ENCODE measurements at regions not wholly inside any gene's neighbourhood (a gene's known extent, or its start where the extent isn't known, plus 50 kb on each side); places are given as distances from the start of the nearest gene placed in this dataset.
"Not testable (repeated sequence)": the region's sequence is repeated elsewhere in the genome, so short reads cannot be mapped to it uniquely, and the experiment has no call there.

DNA sequence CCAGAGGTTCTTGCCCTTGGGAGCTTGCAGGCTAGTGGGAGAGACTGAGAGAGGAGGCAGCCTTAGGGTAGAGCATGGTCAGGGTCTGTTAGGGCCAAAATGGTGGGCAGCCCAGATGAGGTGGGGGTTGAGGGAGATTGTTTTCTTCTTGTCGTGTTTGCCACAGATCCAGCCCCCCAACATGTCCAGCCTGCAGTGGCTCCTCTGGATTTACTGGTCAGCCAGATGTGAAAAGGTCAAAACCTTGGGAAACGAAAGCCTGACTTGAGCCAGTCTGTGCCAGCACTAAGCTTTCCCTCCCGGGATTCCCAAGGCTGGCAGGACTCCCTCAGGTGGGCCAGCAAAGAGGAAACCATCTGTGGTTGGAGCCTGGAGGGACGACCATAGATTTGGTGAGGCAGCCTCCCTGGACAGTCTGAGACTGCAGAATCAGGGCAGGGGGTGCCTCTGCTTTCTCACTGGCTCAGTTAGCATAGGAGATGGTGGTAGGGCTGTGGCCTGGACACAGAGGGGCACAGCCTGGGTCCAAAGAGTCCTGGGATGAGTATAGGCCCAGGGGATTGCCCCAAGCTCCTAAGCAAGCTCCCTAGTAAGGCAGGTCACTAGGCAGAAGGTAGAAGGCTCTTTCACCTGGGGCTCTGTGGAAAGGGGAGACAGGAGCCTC is 51.2 kb upstream of the PRR23C start:
- no peak for DNase-seq

DNA sequence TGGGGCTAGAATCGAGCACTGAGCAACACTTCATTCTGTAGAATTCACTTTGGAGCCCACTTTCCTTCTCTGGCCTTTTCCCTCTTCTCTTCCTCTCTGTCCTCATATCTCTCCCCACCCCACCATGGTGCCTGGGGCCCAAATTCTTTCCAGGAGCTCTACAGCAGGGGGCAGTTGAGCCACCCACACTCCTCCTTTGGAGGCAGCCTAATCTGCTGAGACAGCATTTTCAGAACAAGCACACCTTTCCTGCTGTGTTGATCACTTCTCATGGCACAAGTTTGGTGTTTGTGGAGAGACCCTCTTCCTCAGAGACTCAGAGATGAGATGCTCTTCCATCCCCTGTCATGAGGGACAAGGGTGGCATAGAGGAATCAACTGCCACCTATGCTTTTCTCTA is 52.0 kb upstream of the PRR23C start:
- DNase-seq: no peak

DNA sequence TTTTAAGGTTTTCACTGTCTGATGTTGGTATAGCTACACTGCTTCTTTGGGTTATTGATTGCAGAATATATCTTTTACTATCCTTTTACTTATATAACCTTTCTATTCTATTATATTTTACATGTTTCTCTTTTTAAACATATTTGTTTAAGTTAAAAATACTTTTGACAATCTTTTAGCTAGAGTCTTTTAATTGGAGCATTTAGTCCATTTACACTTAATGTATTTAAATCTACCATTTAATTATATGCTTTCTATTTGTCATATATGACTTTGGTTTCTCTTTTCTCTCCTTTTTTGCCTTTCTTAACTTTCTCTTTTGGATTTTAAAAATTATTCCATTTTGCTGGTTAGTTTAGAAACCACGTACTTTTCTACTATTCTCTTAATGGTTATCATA is 53.7 kb upstream of the PRR23C start:
- DNase-seq: no peak

DNA sequence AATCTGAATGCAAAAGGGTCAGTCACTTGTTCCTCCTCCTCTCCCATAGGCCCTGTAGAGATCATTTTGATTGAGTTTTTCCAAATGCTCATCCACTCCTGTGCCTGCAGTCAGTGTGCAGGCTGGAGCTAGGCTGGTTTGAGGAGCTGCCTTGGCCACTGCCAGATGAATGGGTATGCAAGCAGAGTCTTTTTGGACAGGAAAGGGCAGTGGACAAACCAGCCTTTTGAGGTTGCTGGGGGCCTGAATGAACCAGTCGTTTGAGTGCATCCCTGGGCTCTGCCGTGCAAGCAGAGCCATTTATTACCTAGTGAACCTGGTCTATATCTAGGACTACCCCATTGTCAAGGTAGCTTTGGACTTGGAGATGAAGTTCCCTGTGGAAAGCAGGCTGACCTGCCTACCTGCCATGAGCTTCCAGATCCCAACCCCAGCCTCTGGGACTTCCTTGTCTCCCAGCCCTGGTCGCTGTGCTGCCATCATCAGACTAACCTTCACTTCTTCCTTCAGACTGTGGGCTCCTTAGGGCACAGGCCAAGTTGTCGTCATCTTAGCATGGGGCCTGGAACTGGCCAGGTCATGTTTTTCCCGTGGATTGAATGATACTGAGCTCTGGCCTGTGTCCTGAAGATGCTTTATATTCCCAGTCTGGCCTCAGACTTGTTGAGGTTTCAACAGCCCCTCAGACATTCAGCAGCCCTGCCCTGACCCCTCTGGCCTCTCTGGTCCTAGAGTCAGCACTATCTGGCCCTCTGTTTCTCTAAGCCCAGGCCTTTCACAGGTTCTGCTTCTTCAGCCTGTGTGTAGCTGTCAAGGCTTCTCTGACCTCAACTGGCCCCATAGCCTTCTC is 55.5 kb upstream of the PRR23C start:
- no peak for DNase-seq

DNA sequence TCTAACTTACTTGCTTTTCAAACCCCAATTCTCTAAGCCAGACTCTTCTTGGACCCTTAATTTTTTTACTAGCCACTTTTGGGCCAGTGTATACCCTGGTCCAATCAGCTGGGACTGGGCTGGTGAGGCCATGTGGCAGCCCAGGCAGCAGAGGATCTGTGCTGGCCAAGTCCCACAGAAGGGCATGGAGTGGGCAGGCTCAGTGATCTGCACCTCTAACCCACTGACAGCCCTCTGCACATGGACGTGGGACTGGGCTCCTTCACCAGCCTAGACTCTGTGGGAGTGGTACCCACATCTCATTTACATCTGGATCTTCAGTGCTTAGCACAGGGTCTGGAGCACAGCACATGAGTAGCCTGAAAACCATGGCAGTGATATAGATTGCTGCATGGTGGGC is 56.1 kb upstream of the PRR23C start:
- DNase-seq: no peak

DNA sequence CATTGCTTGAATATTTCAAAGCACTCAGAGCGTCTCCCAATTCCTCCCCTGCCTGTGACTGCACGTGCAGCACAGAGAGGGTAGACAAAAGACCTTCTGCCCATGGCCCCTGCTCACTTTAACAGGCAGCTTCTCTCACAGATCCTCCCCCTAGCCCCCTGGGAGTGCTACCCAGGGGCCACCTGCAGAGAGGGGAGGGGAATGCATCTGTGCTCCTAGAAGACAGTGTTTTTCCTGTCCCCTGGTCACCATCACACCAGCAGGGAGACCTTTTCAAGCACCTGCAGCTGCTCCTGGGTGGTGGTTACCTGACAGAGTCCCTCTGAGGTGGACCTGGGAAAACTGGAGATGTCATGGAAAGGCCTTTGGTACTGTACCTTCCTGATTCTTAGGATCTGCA is 56.7 kb upstream of the PRR23C start:
- DNase-seq: no peak

DNA sequence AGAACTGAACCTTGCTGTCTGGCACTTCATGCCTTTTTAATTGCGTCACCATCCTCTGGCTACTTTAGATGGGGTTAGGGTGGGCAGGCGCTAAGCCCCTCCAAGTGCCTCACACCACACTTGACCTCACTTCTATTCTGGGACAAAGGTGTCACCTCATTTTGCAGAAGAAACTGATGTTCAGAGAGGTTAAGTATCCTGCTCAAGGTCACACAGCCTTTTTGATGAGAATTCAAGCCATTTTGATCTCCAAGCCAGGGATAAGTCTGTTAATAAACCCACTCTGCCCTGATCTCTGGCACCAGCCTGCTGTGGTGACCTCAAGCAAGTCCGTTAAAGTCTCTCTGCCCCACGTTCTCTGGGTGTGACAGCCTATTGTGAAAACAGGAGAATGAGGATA is 58.8 kb upstream of the PRR23C start:
- DNase-seq: no peak

DNA sequence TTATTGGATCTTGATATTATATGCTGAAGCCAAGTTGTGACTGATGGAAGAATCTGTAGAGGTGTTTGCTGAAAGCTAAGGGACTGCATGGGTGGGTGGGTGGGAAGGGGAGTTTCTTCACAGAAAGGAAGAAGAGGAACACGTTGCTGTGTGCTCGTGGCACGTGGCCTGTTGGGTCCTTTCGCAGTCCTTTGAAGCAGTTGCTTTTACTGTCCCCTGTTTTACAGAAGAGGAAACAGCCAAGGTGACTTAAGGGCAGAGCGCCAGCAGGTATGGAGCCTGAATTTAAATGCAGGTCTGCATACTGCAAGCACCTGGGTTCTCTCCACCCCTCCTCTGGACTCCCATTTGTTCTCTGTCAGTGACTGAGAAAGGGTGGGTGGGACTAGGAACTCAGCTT is 59.4 kb upstream of the PRR23C start:
- DNase-seq: no peak

DNA sequence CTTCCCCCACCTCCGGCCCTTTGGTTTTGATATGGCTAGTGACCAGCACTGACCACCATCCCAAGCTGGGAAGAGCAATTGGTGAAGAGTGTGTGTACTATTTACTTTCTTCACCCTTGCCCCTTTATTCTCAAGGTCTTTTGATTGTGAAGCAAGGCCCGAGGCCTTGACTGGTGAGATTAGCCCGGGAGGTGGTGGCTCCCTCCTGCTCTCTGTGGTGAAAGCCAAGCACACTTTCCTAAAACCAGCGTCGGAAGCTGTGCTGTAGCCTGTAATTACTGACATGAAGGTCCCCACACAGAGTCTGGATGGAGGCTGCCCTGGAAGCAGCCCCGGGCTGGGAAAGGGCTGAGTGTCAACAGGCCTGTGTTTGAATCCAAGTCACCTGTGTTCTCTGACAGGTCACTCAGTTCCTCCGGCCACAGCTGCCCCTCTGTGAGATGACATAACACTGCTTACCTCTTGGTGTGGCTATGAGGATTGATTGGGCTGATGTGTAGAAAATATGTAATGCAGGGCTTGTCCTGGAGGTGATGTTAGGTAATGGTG is 60.5 kb upstream of the PRR23C start:
- DNase-seq: no peak

DNA sequence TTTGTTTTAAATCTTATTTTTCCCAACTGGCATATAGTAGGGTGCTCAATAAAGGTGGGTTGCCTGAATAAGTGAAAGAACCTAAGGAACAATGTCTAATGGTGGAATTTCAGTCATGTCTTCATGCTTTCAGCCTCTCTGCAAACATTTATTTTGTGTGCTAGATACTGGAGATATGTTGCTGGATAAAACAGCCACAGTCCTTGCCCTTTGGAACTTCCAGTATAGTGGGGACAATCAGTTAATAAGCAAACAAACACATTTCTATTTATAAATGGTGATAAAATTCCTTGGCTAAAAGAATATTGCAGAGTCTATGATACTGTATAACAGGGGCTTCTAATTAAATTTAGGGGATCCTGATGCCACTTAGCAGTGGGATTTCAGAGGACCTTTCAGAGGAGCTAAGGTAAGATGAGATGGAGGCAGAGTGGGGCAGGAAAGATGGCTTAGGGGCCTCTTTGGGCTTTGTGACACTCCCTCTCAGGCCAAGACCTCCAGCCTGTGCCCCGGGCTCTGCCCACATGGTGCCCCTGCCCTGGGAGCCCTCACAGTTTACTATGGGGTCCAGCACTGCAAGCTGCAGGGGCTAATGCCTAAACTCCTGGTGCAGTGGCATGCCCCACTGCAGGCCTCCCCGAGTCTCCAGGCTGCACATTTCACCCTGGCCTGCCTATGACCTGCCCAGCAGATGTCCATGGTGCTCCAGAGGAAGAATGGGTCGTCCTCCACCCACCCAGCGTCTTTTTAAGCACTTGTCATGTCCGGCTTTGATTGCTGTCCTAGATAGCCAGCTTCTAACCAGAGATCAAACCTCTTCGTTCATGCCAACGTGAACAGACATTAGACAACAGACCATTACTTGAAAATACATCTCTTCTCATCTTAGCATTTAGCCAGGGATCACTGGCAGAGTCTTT is 61.6 kb upstream of the PRR23C start:
- DNase-seq: no peak

DNA sequence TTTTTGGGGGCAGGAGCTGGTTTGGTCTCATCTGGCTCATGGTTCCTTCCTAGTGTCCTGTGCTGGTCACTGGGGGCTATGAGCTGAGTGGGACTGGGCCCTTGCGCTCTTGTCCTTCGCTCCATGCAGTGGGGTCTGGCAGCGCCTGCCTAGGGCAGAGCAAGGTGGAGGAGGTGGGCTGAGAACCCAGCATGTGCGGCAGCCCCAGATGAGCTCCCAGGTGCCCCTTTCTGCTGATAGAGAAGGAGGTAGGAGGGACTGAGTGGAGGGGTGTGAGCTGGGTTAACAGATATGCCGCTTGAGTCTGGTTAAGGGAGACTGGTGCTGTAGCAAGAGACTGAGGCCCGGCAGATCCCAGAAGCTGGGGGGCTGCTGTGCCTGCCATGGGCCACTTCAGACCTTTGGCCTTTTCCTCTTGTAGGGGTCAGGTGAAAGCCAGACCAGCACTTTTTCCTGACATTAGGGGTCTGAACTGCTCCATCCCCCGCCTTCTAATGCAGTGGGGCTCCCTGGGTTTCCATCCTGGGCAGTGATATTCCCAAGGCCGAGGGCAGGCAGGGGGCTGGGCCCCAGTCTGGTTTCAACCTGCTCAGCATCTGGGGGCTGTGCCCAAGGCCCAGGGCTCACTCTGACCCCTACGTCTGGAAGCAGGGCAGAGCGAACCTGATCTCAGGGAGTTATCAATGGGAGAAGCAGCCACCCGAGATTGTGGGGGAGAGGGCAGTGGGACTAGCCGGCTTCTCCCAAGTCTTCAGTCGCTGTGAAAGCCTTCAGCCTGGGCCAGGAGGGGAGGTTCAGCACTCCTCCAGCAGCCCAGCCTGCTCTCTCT is 62.9 kb upstream of the PRR23C start:
- no peak for DNase-seq

DNA sequence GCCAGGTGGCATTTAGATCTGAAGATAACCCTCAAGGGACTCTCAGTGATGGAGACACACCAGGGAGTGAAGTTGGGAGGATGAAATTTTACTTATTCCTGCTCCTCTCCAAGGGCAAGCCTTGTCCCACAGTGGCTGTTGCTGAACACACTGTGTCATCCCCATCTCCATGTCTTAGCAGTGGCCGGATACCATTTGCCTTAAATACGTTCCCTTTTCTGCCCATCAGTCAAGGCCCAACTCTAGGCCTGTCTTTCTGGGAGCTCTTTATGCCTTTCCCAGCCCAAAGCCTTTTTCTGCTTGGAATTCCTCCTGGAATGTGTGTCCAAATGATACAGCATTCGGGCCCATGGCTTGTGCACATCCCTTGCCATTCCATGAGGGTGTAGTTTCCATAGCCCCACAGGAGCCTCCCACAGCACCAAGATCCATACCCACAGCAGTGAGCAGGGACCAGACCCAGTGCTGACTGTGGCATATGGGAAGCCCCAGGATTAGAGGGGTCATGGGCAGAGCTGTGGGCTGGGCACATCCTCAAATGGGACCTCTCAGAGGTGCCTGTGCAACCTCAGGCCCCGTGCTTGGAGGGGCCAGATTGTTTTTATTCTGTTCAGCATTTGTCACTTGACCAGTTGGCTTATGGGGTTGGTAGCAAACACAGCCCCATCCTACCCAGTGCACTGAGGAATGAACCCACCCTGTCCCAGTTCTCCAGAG is 63.7 kb upstream of the PRR23C start:
- no peak for DNase-seq

DNA sequence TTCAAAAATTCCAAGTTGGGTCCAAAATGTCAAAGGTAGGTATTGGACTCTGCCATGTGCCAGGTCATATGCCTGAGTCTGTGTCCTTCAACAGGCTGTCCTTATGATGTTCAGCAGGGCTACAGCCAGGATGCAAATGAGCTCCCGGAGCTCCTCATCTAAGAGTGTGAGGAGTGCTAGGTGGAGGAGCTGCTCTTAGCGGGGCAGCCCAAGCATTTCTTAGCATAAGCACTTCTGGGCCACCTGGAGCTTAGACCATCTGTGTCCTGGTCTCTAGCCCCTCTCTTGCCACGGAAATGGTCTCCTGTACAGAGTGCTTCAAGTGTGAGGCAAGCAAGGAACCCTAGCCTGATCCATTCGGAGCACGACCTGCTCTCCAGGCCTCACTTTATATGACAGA is 64.6 kb upstream of the PRR23C start:
- no peak for DNase-seq

DNA sequence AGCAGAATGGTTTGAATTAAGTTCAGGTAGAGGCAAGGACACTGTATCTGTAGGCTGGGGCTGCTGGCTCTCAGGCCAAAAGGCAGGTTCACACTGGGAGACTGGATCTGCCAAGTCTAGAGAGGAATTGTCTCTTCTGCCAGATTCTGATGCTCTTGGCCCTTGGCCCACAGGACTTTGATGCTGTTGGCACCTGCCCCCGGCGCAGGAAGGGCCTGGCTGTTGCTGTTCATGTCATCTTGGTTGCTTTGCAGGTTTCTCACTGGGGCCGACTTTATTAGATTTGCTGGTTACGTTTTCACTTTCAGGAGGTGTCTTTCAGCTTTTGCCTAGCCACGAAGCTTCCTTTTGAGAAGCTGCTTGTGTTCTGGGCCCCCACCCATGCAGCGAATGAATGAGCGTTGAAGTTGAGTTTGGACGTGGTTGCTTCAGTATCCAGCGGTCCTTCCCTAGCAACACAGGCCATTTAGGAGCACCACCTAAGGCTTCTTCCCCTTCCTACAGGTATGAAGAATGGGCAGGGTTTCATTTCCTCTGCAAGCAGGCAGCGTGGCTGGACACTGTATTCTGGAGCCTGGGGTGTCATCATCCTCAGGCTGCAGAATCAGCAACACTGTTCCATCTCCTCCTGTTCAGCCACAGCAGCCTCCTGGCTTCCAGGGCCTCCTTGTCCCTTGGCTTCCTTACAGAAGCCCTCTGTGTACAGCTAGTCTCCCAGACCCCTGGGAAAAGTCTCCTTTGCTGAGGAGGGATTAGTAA is 65.6 kb upstream of the PRR23C start:
- no peak for DNase-seq

DNA sequence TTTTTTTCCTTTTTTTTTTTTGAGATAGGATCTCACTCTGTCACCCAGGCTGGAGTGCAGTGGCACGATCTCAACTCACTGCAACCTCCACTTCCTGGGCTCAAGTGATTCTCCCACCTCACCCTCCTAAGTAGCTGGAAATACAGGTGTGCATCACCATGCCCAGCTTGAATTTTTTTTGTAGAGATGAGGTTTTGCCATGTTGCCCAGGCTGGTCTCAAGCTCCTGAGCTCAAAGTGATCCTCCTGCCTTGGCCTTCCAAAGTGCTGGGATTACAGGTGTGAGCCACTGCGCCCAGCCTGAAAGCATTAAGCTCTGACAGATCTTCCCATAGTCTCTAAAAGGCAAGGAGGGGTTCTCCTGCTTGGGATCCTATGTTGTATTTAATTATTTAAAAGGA is 66.2 kb upstream of the PRR23C start:
- DNase-seq: not testable (repeated sequence)

DNA sequence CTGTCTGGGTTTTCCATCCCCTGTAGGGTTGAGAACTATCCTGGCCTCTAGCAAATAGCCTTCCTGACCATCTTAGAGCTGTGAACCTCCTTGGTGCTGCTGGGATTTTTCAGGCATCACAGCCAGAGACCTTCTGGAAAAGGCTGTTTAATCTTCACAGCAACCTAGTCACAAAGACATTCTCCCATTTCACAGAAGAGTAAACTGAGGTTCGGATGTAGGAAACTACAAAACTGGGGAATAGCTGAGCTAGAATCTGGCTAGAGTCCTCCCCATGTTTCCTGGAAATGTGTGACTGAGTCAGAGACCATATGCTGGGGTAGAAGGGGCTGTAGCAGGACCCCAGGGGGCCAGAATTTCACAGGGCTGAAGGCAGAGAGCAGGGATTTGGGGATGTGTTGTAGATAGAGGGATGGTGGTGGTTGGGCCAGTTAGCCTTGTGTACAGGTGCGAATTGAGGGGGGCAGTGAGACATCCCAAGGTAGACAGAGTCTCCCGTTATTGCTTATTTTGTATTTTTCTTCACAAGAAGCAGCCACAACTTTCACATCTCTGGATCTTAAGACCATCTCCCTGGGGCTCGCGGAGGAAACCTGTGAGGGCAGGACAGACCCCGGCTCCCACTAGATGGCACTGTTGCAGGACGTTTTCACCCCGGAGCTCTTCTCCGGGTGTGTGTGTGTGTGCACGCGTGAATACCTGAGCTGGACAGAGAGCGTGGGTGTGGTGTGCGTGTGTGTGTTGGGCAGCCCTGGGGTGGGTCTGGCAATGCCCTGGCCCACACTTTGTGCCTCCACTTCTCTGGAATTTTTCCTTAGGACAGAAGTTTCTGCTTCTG is 66.9 kb upstream of the PRR23C start:
- peak; percentile 23 for DNase-seq

DNA sequence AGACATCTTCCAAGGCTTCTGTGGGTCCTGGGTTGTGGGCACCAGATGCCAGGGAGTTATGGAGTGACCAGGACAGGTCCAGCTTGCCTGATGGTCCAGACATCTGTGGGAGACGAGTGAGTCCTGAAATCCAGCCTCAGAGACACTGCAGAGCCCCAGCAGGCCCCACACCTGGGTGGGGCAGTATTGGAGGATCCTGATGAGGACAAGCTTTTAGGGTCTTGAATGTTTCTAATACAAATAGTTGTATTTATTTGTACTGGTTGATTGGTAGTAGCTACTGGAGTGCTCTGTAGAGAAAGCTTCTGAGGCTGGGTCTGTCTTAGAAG is 67.5 kb upstream of the PRR23C start:
- no peak for DNase-seq

DNA sequence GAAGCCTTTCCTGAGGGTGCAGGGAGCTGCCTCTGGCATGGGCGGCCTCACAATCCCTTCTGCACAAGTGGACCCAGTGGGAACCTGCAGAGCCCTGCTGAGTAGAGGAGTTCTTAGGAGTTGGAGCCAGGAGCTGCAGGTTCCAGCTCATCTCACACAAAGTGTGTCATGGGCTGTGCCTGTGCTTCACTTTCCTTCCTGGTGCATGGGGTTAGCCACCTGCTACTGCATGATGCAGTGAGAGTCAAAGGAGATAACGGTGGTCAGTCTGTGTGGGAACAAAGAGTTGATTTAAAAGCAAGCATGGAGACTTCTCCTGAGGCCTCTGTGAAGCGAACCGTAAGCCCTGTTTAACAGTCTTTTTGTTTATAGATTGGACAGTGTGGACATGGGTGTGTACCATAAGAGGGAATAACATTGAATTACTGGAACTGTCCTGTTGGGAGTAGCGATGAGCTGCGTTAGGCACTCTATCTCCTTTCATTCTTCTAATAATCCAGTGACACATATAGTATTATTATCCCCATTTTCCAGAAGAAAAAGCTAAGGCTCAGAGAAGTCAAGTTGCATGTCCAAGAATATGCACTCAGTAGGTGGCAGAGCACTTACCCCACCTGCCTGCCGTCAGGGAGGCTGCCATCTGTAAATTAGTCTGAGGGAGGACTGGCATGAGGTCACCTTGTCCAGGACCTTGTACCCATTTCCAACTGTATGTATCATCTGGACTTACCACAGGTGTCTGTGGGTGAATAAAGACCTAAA is 68.7 kb upstream of the PRR23C start:
- no peak for DNase-seq

DNA sequence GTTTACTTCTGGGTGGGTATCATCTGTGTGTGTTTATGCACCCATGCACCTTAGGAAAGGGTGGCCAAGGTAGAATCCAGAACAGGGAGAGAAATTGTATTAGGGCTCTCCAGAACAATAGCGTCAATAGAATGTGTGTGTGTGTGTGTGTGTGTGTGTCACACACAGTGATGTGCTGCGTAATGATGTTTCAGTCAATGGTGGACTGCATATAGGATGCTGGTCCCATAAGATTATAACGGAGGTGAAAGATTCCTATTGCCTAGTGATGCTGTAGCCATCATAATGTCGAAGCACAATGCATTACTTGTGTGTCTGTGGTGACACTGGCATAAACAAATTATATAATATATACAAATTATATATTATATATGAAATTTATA is 69.3 kb upstream of the PRR23C start:
- no peak for DNase-seq

All from hindlimb muscle (tissue), 1 donor.